ENCODE measurements at regions not wholly inside any gene's neighbourhood (a gene's known extent, or its start where the extent isn't known, plus 50 kb on each side); places are given as distances from the start of the nearest gene placed in this dataset.

DNA sequence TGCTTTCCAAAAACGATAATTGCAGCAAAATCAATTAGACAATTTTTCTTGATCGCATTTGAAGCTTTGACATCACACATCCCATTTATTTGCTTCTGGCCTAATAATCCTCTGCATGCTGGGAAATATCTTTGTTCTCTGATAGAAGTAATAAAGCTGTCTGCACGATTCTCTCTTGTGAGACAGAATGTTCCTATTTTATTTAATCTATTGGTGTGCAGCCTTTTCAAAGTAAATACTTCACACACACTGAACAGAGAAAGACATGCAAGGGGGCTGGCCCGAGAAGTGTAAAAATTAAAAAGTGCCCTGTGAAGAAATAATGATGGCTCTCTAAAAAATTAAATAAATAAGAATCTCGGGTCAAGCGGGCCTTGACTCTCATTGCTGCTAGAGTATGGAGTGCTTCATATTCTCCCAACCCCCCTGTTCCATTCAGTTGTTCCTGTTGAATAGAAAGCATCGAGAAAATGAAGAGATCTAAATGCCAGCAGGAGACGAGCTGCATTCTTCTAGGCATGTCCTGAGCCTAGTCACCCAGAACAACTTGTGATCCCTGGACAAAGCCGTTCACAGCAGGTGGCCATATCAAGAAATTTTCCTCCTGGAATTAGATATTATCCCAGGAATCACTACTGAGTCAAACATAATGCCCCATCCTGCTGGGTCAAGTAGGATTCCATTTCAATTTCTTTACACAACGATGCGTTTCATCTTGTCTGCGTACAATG is 625.9 kb upstream of the EPHA7 start:
- TF ChIP-seq, protein P1, sequence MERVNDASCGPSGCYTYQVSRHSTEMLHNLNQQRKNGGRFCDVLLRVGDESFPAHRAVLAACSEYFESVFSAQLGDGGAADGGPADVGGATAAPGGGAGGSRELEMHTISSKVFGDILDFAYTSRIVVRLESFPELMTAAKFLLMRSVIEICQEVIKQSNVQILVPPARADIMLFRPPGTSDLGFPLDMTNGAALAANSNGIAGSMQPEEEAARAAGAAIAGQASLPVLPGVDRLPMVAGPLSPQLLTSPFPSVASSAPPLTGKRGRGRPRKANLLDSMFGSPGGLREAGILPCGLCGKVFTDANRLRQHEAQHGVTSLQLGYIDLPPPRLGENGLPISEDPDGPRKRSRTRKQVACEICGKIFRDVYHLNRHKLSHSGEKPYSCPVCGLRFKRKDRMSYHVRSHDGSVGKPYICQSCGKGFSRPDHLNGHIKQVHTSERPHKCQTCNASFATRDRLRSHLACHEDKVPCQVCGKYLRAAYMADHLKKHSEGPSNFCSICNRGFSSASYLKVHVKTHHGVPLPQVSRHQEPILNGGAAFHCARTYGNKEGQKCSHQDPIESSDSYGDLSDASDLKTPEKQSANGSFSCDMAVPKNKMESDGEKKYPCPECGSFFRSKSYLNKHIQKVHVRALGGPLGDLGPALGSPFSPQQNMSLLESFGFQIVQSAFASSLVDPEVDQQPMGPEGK (CRISPR knock-in tag; IDR thresholded peaks at IDR 0.05; ENCODE audit: borderline replicate concordance), result no peak
- no peak for TF ChIP-seq TOX (CRISPR knock-in tag; IDR thresholded peaks at IDR 0.05; ENCODE audit: borderline replicate concordance)
- no peak for TF ChIP-seq SNAI2 (CRISPR knock-in tag; IDR thresholded peaks at IDR 0.05)
- TF ChIP-seq ZC3H10 (CRISPR knock-in tag; IDR thresholded peaks at IDR 0.05), result no peak
- no peak for TF ChIP-seq ARNTL (CRISPR knock-in tag; IDR thresholded peaks at IDR 0.05; ENCODE audit: borderline replicate concordance, low read depth)
- TF ChIP-seq BACH2 (CRISPR knock-in tag; IDR thresholded peaks at IDR 0.05; ENCODE audit: borderline replicate concordance), result no peak

All from SK-N-SH treated with all-trans-retinoic acid at 6 μM for 48 hours (cell line).